ENCODE measurements at regions not wholly inside any gene's neighbourhood (a gene's known extent, or its start where the extent isn't known, plus 50 kb on each side); places are given as distances from the start of the nearest gene placed in this dataset.

GRCh38 chr3:124266487-124266886 lies 274.6 kb upstream of the ROPN1 start:
- TF ChIP-seq EP300 (IDR thresholded peaks at IDR 0.05) (no peak), CTCF (IDR thresholded peaks at IDR 0.05) (no peak), POLR2A (IDR thresholded peaks at IDR 0.05) (no peak)
- Histone ChIP-seq H3K4me3 (no peak overlapping the region), H3K4me1 (peaks cover 0 to 8% (median 0%) of the 10 kb centered on the region in 4 donors), H3K9me3 (no peaks in the 10 kb centered on the region), H3K27ac (no peak overlapping the region), H3K27me3 (no peaks in the 10 kb centered on the region), H3K36me3 (no peaks in the 10 kb centered on the region)
- no peak for DNase-seq (ENCODE audit: low spot score in 2 of 2)
- 24 to 27% methylated on average over 3 of the region's 3 CpGs for WGBS, 2 donors

GRCh38 chr3:124267406-124267805 lies 275.5 kb upstream of the ROPN1 start:
- Histone ChIP-seq H3K4me3 (no peak overlapping the region), H3K36me3 (no peaks in the 10 kb centered on the region), H3K27ac (no peak overlapping the region), H3K4me1 (peaks cover 0 to 10% (median 0%) of the 10 kb centered on the region in 4 donors), H3K9me3 (no peaks in the 10 kb centered on the region), H3K27me3 (no peaks in the 10 kb centered on the region)
- DNase-seq (ENCODE audit: low spot score in 2 of 2) = no peak
- TF ChIP-seq CTCF (IDR thresholded peaks at IDR 0.05) (no peak), EP300 (IDR thresholded peaks at IDR 0.05) (no peak), POLR2A (IDR thresholded peaks at IDR 0.05) (no peak)

- no peak for DNase-seq (ENCODE audit: low spot score in 2 of 2)
- TF ChIP-seq EP300 (IDR thresholded peaks at IDR 0.05) (no peak), POLR2A (IDR thresholded peaks at IDR 0.05) (no peak), CTCF (IDR thresholded peaks at IDR 0.05) (no peak)
- Histone ChIP-seq H3K4me3 (no peak overlapping the region), H3K9me3 (no peaks in the 10 kb centered on the region), H3K27me3 (no peaks in the 10 kb centered on the region), H3K27ac (no peak overlapping the region), H3K4me1 (peaks cover 0 to 19% (median 2%) of the 10 kb centered on the region in 4 donors), H3K36me3 (no peaks in the 10 kb centered on the region)
- WGBS, 2 donors = 61 to 63% methylated on average over 2 of the region's 2 CpGs
These were observed 276.4 kb upstream of the ROPN1 start for GRCh38 chr3:124268355-124268754.

GRCh38 chr3:124269619-124270018 lies 277.7 kb upstream of the ROPN1 start:
- Histone ChIP-seq H3K4me3 (no peak overlapping the region), H3K9me3 (no peaks in the 10 kb centered on the region), H3K36me3 (no peaks in the 10 kb centered on the region), H3K27ac (no peak overlapping the region), H3K27me3 (no peaks in the 10 kb centered on the region), H3K4me1 (peaks cover 0 to 19% (median 2%) of the 10 kb centered on the region in 4 donors)
- DNase-seq (ENCODE audit: low spot score in 2 of 2) = no peak
- 79 to 81% methylated on average over 1 of the region's 1 CpG for WGBS, 2 donors
- no peak for TF ChIP-seq POLR2A (IDR thresholded peaks at IDR 0.05)
- TF ChIP-seq EP300 (IDR thresholded peaks at IDR 0.05) = no peak
- no peak for TF ChIP-seq CTCF (IDR thresholded peaks at IDR 0.05)

- no peaks in the 10 kb centered on the region for H3K36me3 ChIP-seq
- H3K27me3 ChIP-seq = no peaks in the 10 kb centered on the region
- no peaks in the 10 kb centered on the region for H3K9me3 ChIP-seq
- no peak overlapping the region for H3K4me3 ChIP-seq
- peak overlapping the region in 2 of 4 donors; percentile 49 to 59 for H3K27ac ChIP-seq
- DNase-seq (ENCODE audit: low spot score in 2 of 2) = no peak
- H3K4me1 ChIP-seq = peaks cover 0 to 29% (median 22%) of the 10 kb centered on the region in 4 donors
- WGBS, 2 donors = 50 to 58% methylated on average over 6 of the region's 6 CpGs
- TF ChIP-seq CTCF (IDR thresholded peaks at IDR 0.05) = no peak
- no peak for TF ChIP-seq EP300 (IDR thresholded peaks at IDR 0.05)
- TF ChIP-seq POLR2A (IDR thresholded peaks at IDR 0.05) = no peak
These were observed 280.8 kb upstream of the ROPN1 start for GRCh38 chr3:124272605-124273151.
